Trophoblast cell (in vitro differentiated cells and primary cell): ENCODE measurements at regions not wholly inside any gene's neighbourhood (a gene's known extent, or its start where the extent isn't known, plus 50 kb on each side); places are given as distances from the start of the nearest gene placed in this dataset.
"Not testable (repeated sequence)": the region's sequence is repeated elsewhere in the genome, so short reads cannot be mapped to it uniquely, and the experiment has no call there.

Experiments
- DNase-seq, 2 donors: peaks; one replicate each; pipeline ENCODE4 v3.0.0-alpha.2; 2016
- H2AFZ ChIP-seq: 2 replicates; pipeline ENCODE4 v1.6.1; 2013; ENCODE audit warnings: low read length, moderate library complexity, mild to moderate bottlenecking; ENCODE audit not compliant: insufficient read depth, poor library complexity
- H2AK5ac ChIP-seq: 2 replicates; pipeline ENCODE4 v1.6.1; 2013; ENCODE audit warnings: mild to moderate bottlenecking, low read length
- H2BK120ac ChIP-seq: 2 replicates; pipeline ENCODE4 v1.6.1; 2013; ENCODE audit warnings: low read length, mild to moderate bottlenecking, moderate library complexity; ENCODE audit not compliant: insufficient read depth, poor library complexity
- H2BK12ac ChIP-seq: 2 replicates; pipeline ENCODE4 v1.6.1; 2013; ENCODE audit warnings: mild to moderate bottlenecking, low read length, moderate library complexity
- H2BK5ac ChIP-seq: 2 replicates; pipeline ENCODE4 v1.6.1; 2013; ENCODE audit warnings: low read length, low read depth, moderate library complexity, mild to moderate bottlenecking; ENCODE audit not compliant: poor library complexity
- H3K14ac ChIP-seq: 2 replicates; pipeline ENCODE4 v1.6.1; 2013; ENCODE audit warnings: mild to moderate bottlenecking, low read length
- H3K18ac ChIP-seq: 2 replicates; pipeline ENCODE4 v1.6.1; 2013; ENCODE audit warnings: mild to moderate bottlenecking, low read length
- H3K23ac ChIP-seq: 2 replicates; pipeline ENCODE4 v1.6.1; 2013; ENCODE audit warnings: low read length
- H3K27ac ChIP-seq: 2 replicates; pipeline ENCODE4 v1.5.1; 2013; ENCODE audit warnings: low read depth, mild to moderate bottlenecking, inconsistent platforms, low read length, moderate library complexity
- H3K27me3 ChIP-seq: 2 replicates; pipeline ENCODE4 v1.6.1; 2013; ENCODE audit warnings: inconsistent platforms, mild to moderate bottlenecking, low read length, moderate library complexity; ENCODE audit not compliant: insufficient read depth
- H3K36me3 ChIP-seq, 2 experiments: 1 replicate in 1 of 2; 2 replicates in 1 of 2; pipeline ENCODE4 v1.6.1; 2013; ENCODE audit warnings: low read length in 2 of 2, mild to moderate bottlenecking in 2 of 2, moderate library complexity in 1 of 2; ENCODE audit not compliant: insufficient read depth in 2 of 2, control insufficient read depth in 1 of 2
- H3K4ac ChIP-seq: 2 replicates; pipeline ENCODE4 v1.6.1; 2013; ENCODE audit warnings: low read depth, mild to moderate bottlenecking, low read length, moderate library complexity
- H3K4me1 ChIP-seq, 2 experiments: 1 replicate in 1 of 2; 2 replicates in 1 of 2; pipeline ENCODE4 v1.6.1; 2013; ENCODE audit warnings: low read length in 2 of 2, mild to moderate bottlenecking in 2 of 2, moderate library complexity in 1 of 2; ENCODE audit not compliant: insufficient read depth in 2 of 2, control insufficient read depth in 1 of 2
- H3K4me2 ChIP-seq: 2 replicates; pipeline ENCODE4 v1.6.1; 2013; ENCODE audit warnings: inconsistent platforms, mild to moderate bottlenecking, low read length, moderate library complexity
- H3K4me3 ChIP-seq: 2 replicates; pipeline ENCODE4 v1.5.1; 2013; ENCODE audit warnings: mild to moderate bottlenecking, low read depth, low read length, inconsistent platforms
- H3K79me1 ChIP-seq: one replicate; pipeline ENCODE4 v1.6.1; 2013; ENCODE audit warnings: low read length
- H3K79me2 ChIP-seq: 2 replicates; pipeline ENCODE4 v1.6.1; 2013; ENCODE audit warnings: low read length, mild to moderate bottlenecking; ENCODE audit not compliant: control insufficient read depth, insufficient read depth, poor library complexity
- H3K9ac ChIP-seq: 2 replicates; pipeline ENCODE4 v1.6.1; 2013; ENCODE audit warnings: mild to moderate bottlenecking, low read length
- H3K9me3 ChIP-seq: 2 replicates; pipeline ENCODE4 v1.6.1; 2013; ENCODE audit warnings: low read depth, mild to moderate bottlenecking, control low read depth, inconsistent platforms, low read length; ENCODE audit not compliant: insufficient read depth
- H4K12ac ChIP-seq: 2 replicates; pipeline ENCODE4 v1.6.1; 2013; ENCODE audit warnings: low read depth, mild to moderate bottlenecking, low read length, moderate library complexity
- H4K8ac ChIP-seq: 2 replicates; pipeline ENCODE4 v1.6.1; 2013; ENCODE audit warnings: low read depth, mild to moderate bottlenecking, low read length, moderate library complexity
- H4K91ac ChIP-seq: one replicate; pipeline ENCODE4 v1.6.1; 2013; ENCODE audit warnings: low read depth, mild to moderate bottlenecking, low read length, moderate library complexity
- WGBS: extraction: QIAGEN DNeasy Blood & Tissue Kit; methylation state at CpG from one replicate; pipeline ENCODE4 v1.1.7; 2013; ENCODE audit warnings: missing lambda C conversion rate; ENCODE audit not compliant: insufficient read length, insufficient coverage; ENCODE audit errors: extremely low coverage; 5-methylcytosine and 5-hydroxymethylcytosine counted together

GRCh38 chr12:54786081-54786480, 68.2 kb upstream of the MUCL1 start:
- WGBS, result no CpG with 5 or more reads among the region's 5 CpGs
- no peak for DNase-seq
- H3K27me3 ChIP-seq, result no peaks in the 10 kb centered on the region

GRCh38 chr12:54784115-54784514, 70.2 kb upstream of the MUCL1 start:
- Histone ChIP-seq H3K4ac (no peak overlapping the region), H2AK5ac (no peak overlapping the region), H3K27ac (no peak overlapping the region), H3K9ac (no peak overlapping the region), H3K14ac (no peak overlapping the region), H3K27me3 (no peaks in the 10 kb centered on the region), H3K79me1 (no peaks in the 10 kb centered on the region), H3K4me3 (no peak overlapping the region), H3K23ac (no peak overlapping the region), H2AFZ (no peak overlapping the region), H4K8ac (no peak overlapping the region), H3K9me3 (peaks cover 3% of the 10 kb centered on the region), H3K79me2 (no peaks in the 10 kb centered on the region), H4K91ac (no peak overlapping the region), H3K36me3 (no peaks in the 10 kb centered on the region), H4K12ac (no peak overlapping the region), H2BK5ac (no peak overlapping the region), H2BK12ac (no peak overlapping the region), H3K4me2 (no peak overlapping the region), H3K18ac (no peak overlapping the region), H2BK120ac (no peak overlapping the region), H3K4me1 (no peaks in the 10 kb centered on the region)
- no peak for DNase-seq

More at GRCh38 chr12:54786081-54786480, 68.2 kb upstream of the MUCL1 start:
- Histone ChIP-seq H3K79me2 (no peaks in the 10 kb centered on the region), H3K9ac (no peak overlapping the region), H3K14ac (no peak overlapping the region), H4K91ac (no peak overlapping the region), H3K27ac (no peak overlapping the region), H3K4ac (no peak overlapping the region), H2BK12ac (no peak overlapping the region), H3K23ac (no peak overlapping the region), H3K18ac (no peak overlapping the region), H2BK5ac (no peak overlapping the region), H3K79me1 (no peaks in the 10 kb centered on the region), H3K4me3 (no peak overlapping the region), H3K4me1 (no peaks in the 10 kb centered on the region), H4K12ac (no peak overlapping the region), H3K36me3 (no peaks in the 10 kb centered on the region), H2AK5ac (no peak overlapping the region), H3K4me2 (no peak overlapping the region), H2BK120ac (no peak overlapping the region), H4K8ac (no peak overlapping the region), H3K9me3 (peaks cover 3% of the 10 kb centered on the region), H2AFZ (no peak overlapping the region)

- not testable (repeated sequence) for DNase-seq, H3K27me3 ChIP-seq, H3K9me3 ChIP-seq, H2AFZ ChIP-seq, H4K12ac ChIP-seq, H3K79me2 ChIP-seq, H3K4me3 ChIP-seq, H3K36me3 ChIP-seq, H3K4me1 ChIP-seq, H4K91ac ChIP-seq, H3K14ac ChIP-seq, H2AK5ac ChIP-seq, H2BK5ac ChIP-seq, H3K9ac ChIP-seq, H3K23ac ChIP-seq, H3K4ac ChIP-seq, H3K79me1 ChIP-seq, H3K27ac ChIP-seq, H3K18ac ChIP-seq, H4K8ac ChIP-seq, H3K4me2 ChIP-seq, H2BK12ac ChIP-seq, H2BK120ac ChIP-seq
- no CpG with 5 or more reads among the region's 1 CpG for WGBS
These were observed 77.3 kb upstream of the MUCL1 start for GRCh38 chr12:54777031-54777430.

GRCh38 chr12:54773593-54773992, 80.7 kb upstream of the MUCL1 start:
- Histone ChIP-seq H4K91ac (no peak overlapping the region), H3K14ac (no peak overlapping the region), H3K23ac (no peak overlapping the region), H3K9ac (no peak overlapping the region), H2BK120ac (no peak overlapping the region), H3K27ac (no peak overlapping the region), H3K18ac (no peak overlapping the region), H3K27me3 (no peaks in the 10 kb centered on the region), H2AK5ac (no peak overlapping the region), H2AFZ (no peak overlapping the region), H4K8ac (no peak overlapping the region), H4K12ac (no peak overlapping the region), H2BK5ac (no peak overlapping the region), H2BK12ac (no peak overlapping the region), H3K79me1 (no peaks in the 10 kb centered on the region), H3K9me3 (peaks cover 4% of the 10 kb centered on the region), H3K4me3 (no peak overlapping the region), H3K36me3 (no peaks in the 10 kb centered on the region), H3K79me2 (no peaks in the 10 kb centered on the region), H3K4ac (no peak overlapping the region), H3K4me1 (peaks cover 0 to 2% of the 10 kb centered on the region in 2 experiments), H3K4me2 (no peak overlapping the region)
- DNase-seq, result no peak
- WGBS, result no CpG with 5 or more reads among the region's 1 CpG
